ENCODE measurements at regions not wholly inside any gene's neighbourhood (a gene's known extent, or its start where the extent isn't known, plus 50 kb on each side); places are given as distances from the start of the nearest gene placed in this dataset.

GRCh38 chrX:18010253-18010652 is 149.2 kb upstream of the RAI2 start:
- TF ChIP-seq CTCF (IDR thresholded peaks at IDR 0.05) (no peak), POLR2A (IDR thresholded peaks at IDR 0.05) (no peak)
